HEK293T (cell line): ENCODE measurements at regions not wholly inside any gene's neighbourhood (a gene's known extent, or its start where the extent isn't known, plus 50 kb on each side); places are given as distances from the start of the nearest gene placed in this dataset.

ENCODE experiments used
- BHLHE40 ChIP-seq: fragments of 450-650 bp; IDR thresholded peaks from 2 replicates; pipeline ENCODE4 v1.6.1; 2016; ENCODE audit warnings: mild to moderate bottlenecking, moderate library complexity, borderline replicate concordance
- FOXA1 ChIP-seq: fragments of 450-650 bp; IDR thresholded peaks from 2 replicates; pipeline ENCODE4 v1.6.1; 2016; ENCODE audit warnings: mild to moderate bottlenecking
- FOXK2 ChIP-seq: fragments of 450-650 bp; IDR thresholded peaks from 2 replicates; pipeline ENCODE4 v1.6.1; 2016; ENCODE audit warnings: mild to moderate bottlenecking
- FOXM1 ChIP-seq: fragments of 450-650 bp; IDR thresholded peaks from 2 replicates; pipeline ENCODE4 v1.6.1; 2017; ENCODE audit warnings: mild to moderate bottlenecking, borderline replicate concordance
- SP1 ChIP-seq: fragments of 450-650 bp; IDR thresholded peaks from 2 replicates; pipeline ENCODE4 v1.6.1; 2017
- SUZ12 ChIP-seq: fragments of 450-650 bp; IDR thresholded peaks from 2 replicates; pipeline ENCODE4 v1.6.1; 2016; ENCODE audit warnings: mild to moderate bottlenecking
- TARDBP ChIP-seq: fragments of 450-650 bp; IDR thresholded peaks from 2 replicates; pipeline ENCODE4 v1.6.1; 2016
- TF ChIP-seq, protein P1 (sequence below): fragments of 450-650 bp; IDR thresholded peaks from 2 replicates; pipeline ENCODE4 v1.6.1; 2016

DNA sequence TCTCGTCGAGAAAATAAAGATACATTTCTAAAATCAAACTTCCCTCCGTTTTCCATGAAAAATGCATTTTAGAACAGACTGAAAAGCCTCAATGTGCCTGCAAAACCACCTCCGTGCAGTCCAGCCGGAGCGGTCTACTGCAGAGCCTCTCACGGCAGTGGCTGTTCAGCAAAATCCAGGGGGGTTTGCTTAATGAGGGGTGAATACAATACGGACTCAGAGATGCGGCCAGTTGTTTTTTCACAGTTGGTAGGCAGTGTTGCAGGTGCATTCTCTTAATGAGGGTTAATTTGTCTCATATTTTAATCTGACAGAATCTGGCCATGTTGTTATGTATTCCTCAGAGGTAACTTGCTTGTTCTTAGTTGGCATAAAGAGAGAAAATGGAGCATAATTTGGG lies 223.0 kb downstream of the EBLN2 start:
- TF ChIP-seq, protein P1, sequence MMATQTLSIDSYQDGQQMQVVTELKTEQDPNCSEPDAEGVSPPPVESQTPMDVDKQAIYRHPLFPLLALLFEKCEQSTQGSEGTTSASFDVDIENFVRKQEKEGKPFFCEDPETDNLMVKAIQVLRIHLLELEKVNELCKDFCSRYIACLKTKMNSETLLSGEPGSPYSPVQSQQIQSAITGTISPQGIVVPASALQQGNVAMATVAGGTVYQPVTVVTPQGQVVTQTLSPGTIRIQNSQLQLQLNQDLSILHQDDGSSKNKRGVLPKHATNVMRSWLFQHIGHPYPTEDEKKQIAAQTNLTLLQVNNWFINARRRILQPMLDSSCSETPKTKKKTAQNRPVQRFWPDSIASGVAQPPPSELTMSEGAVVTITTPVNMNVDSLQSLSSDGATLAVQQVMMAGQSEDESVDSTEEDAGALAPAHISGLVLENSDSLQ: no peak
- TF ChIP-seq FOXM1 (no peak), BHLHE40 (no peak), TARDBP (no peak), FOXK2 (no peak), SP1 (no peak), SUZ12 (no peak), FOXA1 (no peak)
